Testis (tissue), 2 donors: ENCODE measurements at regions not wholly inside any gene's neighbourhood (a gene's known extent, or its start where the extent isn't known, plus 50 kb on each side); places are given as distances from the start of the nearest gene placed in this dataset.

Experiments used
- DNase-seq: peaks from one replicate; pipeline ENCODE4 v3.0.0-alpha.2; 2019
- H3K27ac ChIP-seq, 2 donors: fragments of 200-600 bp; sonication (generic); one replicate each; pipeline ENCODE4 v1.5.1; 2019
- H3K27me3 ChIP-seq: fragments of 200-600 bp; sonication (generic); one replicate; pipeline ENCODE4 v1.5.1; 2019
- H3K36me3 ChIP-seq: fragments of 200-600 bp; sonication (generic); one replicate; pipeline ENCODE4 v1.5.1; 2017; ENCODE audit warnings: low read depth; ENCODE audit errors: missing control alignments
- H3K4me1 ChIP-seq: fragments of 200-600 bp; sonication (generic); one replicate; pipeline ENCODE4 v1.5.1; 2019
- H3K4me3 ChIP-seq, 2 donors: fragments of 200-600 bp; sonication (generic); one replicate each; pipeline ENCODE4 v1.5.1; 2017 to 2019
- H3K9me3 ChIP-seq: fragments of 200-600 bp; sonication (generic); one replicate; pipeline ENCODE4 v1.5.1; 2017
- CTCF ChIP-seq, 3 experiments: fragments of 450-650 bp in 2 of 3; fragments of 200-600 bp in 1 of 3; sonication (generic) in 1 of 3; IDR thresholded peaks; one replicate each; pipeline ENCODE4 v1.5.1; 2016 to 2019; ENCODE audit warnings: antibody characterized with exemption in 3 of 3, mild to moderate bottlenecking in 2 of 3, moderate library complexity in 1 of 3
- POLR2A ChIP-seq: fragments of 450-650 bp; IDR thresholded peaks from one replicate; pipeline ENCODE4 v1.6.1; 2017; ENCODE audit warnings: antibody characterized with exemption, mild to moderate bottlenecking, moderate library complexity
- WGBS, 2 donors: methylation state at CpG; one replicate each; pipeline ENCODE4 v1.1.5; 2018; 5-methylcytosine and 5-hydroxymethylcytosine counted together
- intact Hi-C: fragments of 100-400 bp; cut with DNase I; formaldehyde crosslinking; loops from one replicate; pipeline ENCODE4 v1.15.1; 2023; ENCODE audit warnings: low total_unique reads

DNA sequence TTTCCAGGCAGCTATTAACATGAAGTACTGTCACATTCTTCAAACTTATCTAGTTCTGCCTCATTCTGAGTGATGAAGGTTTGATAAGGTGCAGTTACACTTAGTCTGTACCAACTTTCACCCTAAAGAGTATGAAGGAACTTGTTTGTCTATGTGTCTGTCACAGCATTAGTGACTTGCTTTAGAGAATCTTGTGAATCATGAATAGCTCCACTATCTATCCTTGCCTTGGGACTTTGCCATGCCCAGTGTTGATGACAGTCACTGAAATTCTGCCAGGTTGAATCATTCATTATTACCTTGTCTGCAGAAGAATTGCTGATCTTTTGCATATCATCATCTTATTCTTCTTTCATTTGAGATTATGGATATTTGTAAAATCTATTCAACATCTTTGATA lies 50.9 kb upstream of the A1CF start:
- no peaks in the 10 kb centered on the region for H3K9me3 ChIP-seq
- no peak overlapping the region for H3K4me3 ChIP-seq
- H3K27me3 ChIP-seq: no peaks in the 10 kb centered on the region
- no peaks in the 10 kb centered on the region for H3K4me1 ChIP-seq
- H3K36me3 ChIP-seq: no peaks in the 10 kb centered on the region
- DNase-seq: no peak
- no peak overlapping the region for H3K27ac ChIP-seq
- intact Hi-C loops: no loop called here
- TF ChIP-seq POLR2A: no peak

GRCh38 chr10:50937230-50937907 lies 51.9 kb upstream of the A1CF start:
- TF ChIP-seq CTCF (IDR thresholded peaks at IDR 0.05) (peak in 2 of 3 experiments; percentile 18 to 39), POLR2A (no peak)
- 24 to 34% methylated on average over 4 of the region's 4 CpGs for WGBS, 2 donors
- intact Hi-C loops: no loop called here
- no peaks in the 10 kb centered on the region for H3K4me1 ChIP-seq
- no peaks in the 10 kb centered on the region for H3K9me3 ChIP-seq
- no peaks in the 10 kb centered on the region for H3K36me3 ChIP-seq
- H3K4me3 ChIP-seq: no peak overlapping the region
- no peaks in the 10 kb centered on the region for H3K27me3 ChIP-seq
- no peak overlapping the region for H3K27ac ChIP-seq
- no peak for DNase-seq

DNA sequence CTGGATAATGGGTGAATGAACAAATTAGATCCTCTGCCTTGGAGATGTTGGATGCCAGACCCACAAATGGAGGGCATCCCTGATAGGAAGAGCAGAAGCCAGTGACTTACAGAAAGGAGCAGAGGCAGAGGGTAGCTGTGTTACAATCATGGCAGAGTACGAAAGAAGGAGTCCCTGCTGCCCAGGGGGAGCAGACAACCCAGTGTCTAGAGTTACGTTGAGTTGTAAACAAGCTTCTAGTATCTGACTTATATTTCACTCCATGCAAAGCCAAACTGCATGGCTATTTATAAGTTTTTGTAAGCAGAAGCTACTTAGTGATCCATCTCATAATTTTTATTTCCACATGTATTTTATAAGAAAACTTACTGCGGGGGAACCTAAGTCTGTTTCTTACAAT lies 56.2 kb upstream of the A1CF start:
- WGBS, 2 donors: 91 to 92% methylated on average over 3 of the region's 3 CpGs
- no peaks in the 10 kb centered on the region for H3K27me3 ChIP-seq
- H3K4me1 ChIP-seq: no peaks in the 10 kb centered on the region
- no peaks in the 10 kb centered on the region for H3K9me3 ChIP-seq
- no peak for DNase-seq
- no peaks in the 10 kb centered on the region for H3K36me3 ChIP-seq
- no peak overlapping the region for H3K4me3 ChIP-seq
- intact Hi-C loops: no loop called here
- H3K27ac ChIP-seq: no peak overlapping the region
- TF ChIP-seq CTCF (IDR thresholded peaks at IDR 0.05) (no peak), POLR2A (no peak)

- no peaks in the 10 kb centered on the region for H3K9me3 ChIP-seq
- H3K27ac ChIP-seq: no peak overlapping the region
- WGBS, 2 donors: 92 to 94% methylated on average over 6 of the region's 6 CpGs
- no peaks in the 10 kb centered on the region for H3K36me3 ChIP-seq
- no peaks in the 10 kb centered on the region for H3K4me1 ChIP-seq
- H3K27me3 ChIP-seq: no peaks in the 10 kb centered on the region
- DNase-seq: no peak
- no peak overlapping the region for H3K4me3 ChIP-seq
- no peak for TF ChIP-seq POLR2A
- intact Hi-C loops: no loop called here
Observed at GRCh38 chr10:50946991-50947781, 61.8 kb upstream of the A1CF start.

GRCh38 chr10:50951365-50951764 lies 65.9 kb upstream of the A1CF start:
- no peak for DNase-seq
- H3K27me3 ChIP-seq: no peaks in the 10 kb centered on the region
- H3K4me1 ChIP-seq: no peaks in the 10 kb centered on the region
- no peaks in the 10 kb centered on the region for H3K36me3 ChIP-seq
- intact Hi-C loops: no loop called here
- no peak overlapping the region for H3K27ac ChIP-seq
- H3K9me3 ChIP-seq: no peaks in the 10 kb centered on the region
- TF ChIP-seq POLR2A (no peak), CTCF (IDR thresholded peaks at IDR 0.05) (no peak)
- no peak overlapping the region for H3K4me3 ChIP-seq
- 36 to 50% methylated on average over 4 of the region's 4 CpGs for WGBS, 2 donors
